HepG2 (cell line): ENCODE measurements at regions not wholly inside any gene's neighbourhood (a gene's known extent, or its start where the extent isn't known, plus 50 kb on each side); places are given as distances from the start of the nearest gene placed in this dataset.
"Not testable (repeated sequence)": the region's sequence is repeated elsewhere in the genome, so short reads cannot be mapped to it uniquely, and the experiment has no call there.

Source experiments
- ATAC-seq: fragments of 200-7000 bp; cut with Tn5 transposase; 3 replicates; pipeline ENCODE4 v1.9.1; 2020; ENCODE audit warnings: mild to moderate bottlenecking, moderate library complexity
- BruUV-seq: library from RNA; stranded (reverse); fragments of 400-500 nt; replicated peaks from 2 replicates; lab custom pipeline; 2021; lab: Mats Ljungman, UMichigan
- CTCF ChIA-PET: fragments of 300-600 bp; formaldehyde crosslinking; extraction: SDS; loops from one replicate; lab custom pipeline; 2021; ENCODE audit warnings: low total read pairs, inconsistent platforms, low intra/inter-chr PET ratio; lab: Yijun Ruan, JAX
- POLR2A ChIA-PET: fragments of 350-600 bp; sonication (Branson Sonifier 250); formaldehyde crosslinking; loops from one replicate; lab custom pipeline; 2020; ENCODE audit warnings: antibody characterized with exemption, inconsistent platforms; lab: Yijun Ruan, JAX
- DNase-seq: peaks from one replicate; pipeline ENCODE4 v3.0.0-alpha.2; 2015; ENCODE audit warnings: low spot score
- FAIRE-seq: peaks from 3 replicates; lab custom pipeline; 2011; peaks lifted over from hg19 to GRCh38; lab: Jason Lieb, UNC
- H2AFZ ChIP-seq: one replicate; pipeline ENCODE4 v1.6.1; 2011; ENCODE audit warnings: low read length, inconsistent platforms
- H3K27ac ChIP-seq: fragments of 300-600 bp; 3 replicates; pipeline ENCODE4 v1.8.0; 2011; ENCODE audit warnings: mixed run types, mild to moderate bottlenecking, mixed read lengths, low read length, inconsistent platforms; ENCODE audit not compliant: insufficient read depth; ENCODE audit errors: extremely low read length
- H3K27me3 ChIP-seq, 2 experiments: fragments of 200-600 bp in 1 of 2; 2 replicates in 1 of 2; 3 replicates in 1 of 2; pipeline versions ENCODE4 v1.6.0 to v1.8.0; 2011; ENCODE audit warnings: low read length in 2 of 2, mild to moderate bottlenecking in 2 of 2, moderate library complexity in 2 of 2, inconsistent platforms in 1 of 2; ENCODE audit not compliant: insufficient read depth in 2 of 2, control insufficient read depth in 1 of 2
- H3K36me3 ChIP-seq, 2 experiments: fragments of 200-600 bp in 1 of 2; replicated peaks in 1 of 2; 2 replicates in 1 of 2; 3 replicates in 1 of 2; pipeline versions ENCODE4 v1.5.1 to v1.8.0; 2011; ENCODE audit warnings: low read length in 2 of 2, inconsistent platforms in 1 of 2; ENCODE audit not compliant: insufficient read depth in 2 of 2, control insufficient read depth in 1 of 2
- H3K4me1 ChIP-seq: 2 replicates; pipeline ENCODE4 v1.5.1; 2012; ENCODE audit warnings: low read length, inconsistent platforms; ENCODE audit not compliant: insufficient read depth
- H3K4me2 ChIP-seq: 2 replicates; pipeline ENCODE4 v1.6.0; 2011; ENCODE audit warnings: low read depth, low read length, inconsistent platforms
- H3K4me3 ChIP-seq, 3 experiments: fragments of 200-600 bp in 1 of 3; sonication (generic), shearing (Covaris generic) in 1 of 3; replicated peaks in 1 of 3; 2 replicates each; pipeline ENCODE4 v1.5.1; 2011 to 2016; ENCODE audit warnings: low read length in 3 of 3, inconsistent platforms in 2 of 3, low read depth in 2 of 3, mild to moderate bottlenecking in 2 of 3, control low read depth in 1 of 3, mixed read lengths in 1 of 3; ENCODE audit not compliant: insufficient read depth in 1 of 3
- H3K79me2 ChIP-seq: one replicate; pipeline ENCODE4 v1.6.1; 2011; ENCODE audit warnings: low read length, inconsistent platforms; ENCODE audit not compliant: insufficient read depth
- H3K9ac ChIP-seq: 2 replicates; pipeline ENCODE4 v1.6.0; 2011; ENCODE audit warnings: mild to moderate bottlenecking, low read depth, low read length, inconsistent platforms; ENCODE audit not compliant: insufficient read depth
- H3K9me3 ChIP-seq: 2 replicates; pipeline ENCODE4 v1.5.1; 2012; ENCODE audit warnings: mild to moderate bottlenecking, low read length
- H4K20me1 ChIP-seq: 2 replicates; pipeline ENCODE4 v1.6.0; 2011; ENCODE audit warnings: inconsistent platforms, mild to moderate bottlenecking, low read length, moderate library complexity; ENCODE audit not compliant: insufficient read depth
- FOXO4 ChIP-seq: sonication (generic); formaldehyde crosslinking; conservative IDR thresholded peaks from 2 replicates; pipeline ENCODE4 v1.8.1; 2023; ENCODE audit warnings: missing genetic modification reagents
- HINFP ChIP-seq: sonication (generic); formaldehyde crosslinking; IDR thresholded peaks from 2 replicates; pipeline ENCODE4 v1.4.0; 2020; ENCODE audit warnings: low read depth, mild to moderate bottlenecking, missing genetic modification reagents
- MAFG ChIP-seq: sonication (generic); formaldehyde crosslinking; IDR thresholded peaks from 2 replicates; pipeline ENCODE4 v1.5.1; 2020; ENCODE audit warnings: mild to moderate bottlenecking, missing genetic modification reagents
- MEIS1 ChIP-seq: sonication (generic); formaldehyde crosslinking; IDR thresholded peaks from 2 replicates; pipeline ENCODE4 v1.9.0; 2021; ENCODE audit warnings: mild to moderate bottlenecking, missing genetic modification reagents, moderate library complexity, borderline replicate concordance
- PHF8 ChIP-seq: sonication (generic); formaldehyde crosslinking; IDR thresholded peaks from 2 replicates; pipeline ENCODE4 v1.5.0; 2020; ENCODE audit warnings: missing genetic modification reagents
- REPIN1 ChIP-seq: sonication (generic); formaldehyde crosslinking; IDR thresholded peaks from 2 replicates; pipeline ENCODE4 v1.8.0; 2022; ENCODE audit warnings: missing genetic modification reagents, low read depth, mild to moderate bottlenecking, borderline replicate concordance
- TBX2 ChIP-seq: sonication (generic); formaldehyde crosslinking; IDR thresholded peaks from 2 replicates; pipeline ENCODE4 v1.5.0; 2020; ENCODE audit warnings: missing genetic modification reagents, mild to moderate bottlenecking, borderline replicate concordance
- ZFP62 ChIP-seq: sonication (generic); formaldehyde crosslinking; IDR thresholded peaks from 2 replicates; pipeline ENCODE4 v1.4.0; 2020; ENCODE audit warnings: missing genetic modification reagents
- ZMAT3 ChIP-seq: sonication (generic); formaldehyde crosslinking; conservative IDR thresholded peaks from 2 replicates; pipeline ENCODE4 v1.7.0; 2021; ENCODE audit warnings: missing genetic modification reagents
- ZNF329 ChIP-seq: sonication (generic); formaldehyde crosslinking; IDR thresholded peaks from 2 replicates; pipeline ENCODE4 v1.9.0; 2021; ENCODE audit warnings: low read depth, mild to moderate bottlenecking, missing genetic modification reagents
- ZNF337 ChIP-seq: sonication (generic); formaldehyde crosslinking; IDR thresholded peaks from 2 replicates; pipeline ENCODE4 v1.5.1; 2020; ENCODE audit warnings: missing genetic modification reagents, low read depth, mild to moderate bottlenecking, borderline replicate concordance
- ZNF451 ChIP-seq: sonication (generic); formaldehyde crosslinking; IDR thresholded peaks from 2 replicates; pipeline ENCODE4 v1.5.0; 2020; ENCODE audit warnings: mild to moderate bottlenecking, missing genetic modification reagents
- ZNF674 ChIP-seq: sonication (generic); formaldehyde crosslinking; IDR thresholded peaks from 2 replicates; pipeline ENCODE4 v1.5.0; 2020; ENCODE audit warnings: low read depth, mild to moderate bottlenecking, missing genetic modification reagents
- whole genome bisulfite sequencing: methylation state at CpG from one replicate; pipeline ENCODE4 v1.1.6; 2017; ENCODE audit warnings: low lambda C conversion rate; 5-methylcytosine and 5-hydroxymethylcytosine counted together
- in situ Hi-C: cut with HindIII; loops from 2 replicates; pipeline ENCODE4 v1.10.0; 2017; ENCODE audit warnings: low pct_unique_long_range_greater_than_20kb; ENCODE audit not compliant: extremely low pct_ligation_motif_present
- intact Hi-C: fragments of 100-400 bp; cut with micrococcal nuclease; formaldehyde crosslinking; loops from one replicate; pipeline ENCODE4 v1.10.0; 2022; ENCODE audit not compliant: unreplicated experiment

GRCh38 chr16:16935909-16936308 lies 534.9 kb downstream of the XYLT1 start:
- H3K4me2 ChIP-seq, H3K4me3 ChIP-seq, H3K4me1 ChIP-seq, FAIRE-seq, H3K27ac ChIP-seq, H3K27me3 ChIP-seq, BruUV-seq, H3K9ac ChIP-seq, H3K9me3 ChIP-seq, H2AFZ ChIP-seq, in situ Hi-C loops, CTCF ChIA-PET, DNase-seq, POLR2A ChIA-PET, H3K36me3 ChIP-seq, H4K20me1 ChIP-seq, H3K79me2 ChIP-seq, intact Hi-C loops, ATAC-seq: not testable (repeated sequence)
- WGBS: 19% methylated on average over 4 of the region's 4 CpGs

- WGBS: 0% methylated on average over 2 of the region's 2 CpGs
- ChIA-PET CTCF (no interaction called here), POLR2A (no interaction called here)
- Histone ChIP-seq H3K36me3 (no peaks in the 10 kb centered on the region), H4K20me1 (no peaks in the 10 kb centered on the region), H3K9me3 (no peaks in the 10 kb centered on the region), H3K27ac (no peak overlapping the region), H3K4me3 (no peak overlapping the region), H2AFZ (no peak overlapping the region), H3K4me1 (no peaks in the 10 kb centered on the region), H3K27me3 (peaks cover 2 to 6% of the 10 kb centered on the region in 2 experiments; a peak in 4 of 5 replicates), H3K79me2 (no peaks in the 10 kb centered on the region), H3K4me2 (no peak overlapping the region), H3K9ac (no peak overlapping the region)
- FAIRE-seq: no peak
- ATAC-seq: no peak
- DNase-seq: no peak
- BruUV-seq: no TSS peak
- in situ Hi-C loops: no loop called here
- TF ChIP-seq ZNF451 (CRISPR knock-in tag) (no peak), REPIN1 (CRISPR knock-in tag) (no peak), TBX2 (CRISPR knock-in tag) (no peak), MEIS1 (no peak), ZFP62 (CRISPR knock-in tag) (no peak), ZNF337 (CRISPR knock-in tag) (no peak), ZMAT3 (no peak), MAFG (CRISPR knock-in tag) (no peak), HINFP (CRISPR knock-in tag) (no peak), PHF8 (CRISPR knock-in tag) (no peak), FOXO4 (CRISPR knock-in tag) (no peak), ZNF329 (CRISPR knock-in tag) (no peak), ZNF674 (no peak)
- intact Hi-C loops: no loop called here
Measured at GRCh38 chr16:16937576-16937975, 533.2 kb downstream of the XYLT1 start.
